ENCODE measurements at regions not wholly inside any gene's neighbourhood (a gene's known extent, or its start where the extent isn't known, plus 50 kb on each side); places are given as distances from the start of the nearest gene placed in this dataset.
"Not testable (repeated sequence)": the region's sequence is repeated elsewhere in the genome, so short reads cannot be mapped to it uniquely, and the experiment has no call there.

DNA sequence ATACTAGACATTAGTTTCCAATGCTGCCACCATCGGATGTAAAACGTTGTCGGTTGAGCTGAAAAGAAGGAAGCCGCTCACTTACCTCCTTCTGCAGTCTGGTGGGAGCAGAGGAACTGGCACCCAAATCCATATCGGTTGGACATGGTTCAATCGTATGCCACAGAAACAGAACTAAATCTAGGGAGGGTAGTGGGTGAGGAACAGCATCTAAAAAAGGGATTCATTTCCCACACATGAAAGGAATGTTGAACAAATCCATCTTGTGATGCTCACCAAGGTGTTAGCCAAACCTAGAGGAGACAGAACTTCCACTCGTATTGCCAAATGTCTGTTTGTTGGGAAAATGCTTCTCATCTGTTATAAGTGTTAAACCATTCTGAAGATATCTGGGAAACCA lies 532.7 kb downstream of the NLGN4X start:
- DNase-seq: no peak

DNA sequence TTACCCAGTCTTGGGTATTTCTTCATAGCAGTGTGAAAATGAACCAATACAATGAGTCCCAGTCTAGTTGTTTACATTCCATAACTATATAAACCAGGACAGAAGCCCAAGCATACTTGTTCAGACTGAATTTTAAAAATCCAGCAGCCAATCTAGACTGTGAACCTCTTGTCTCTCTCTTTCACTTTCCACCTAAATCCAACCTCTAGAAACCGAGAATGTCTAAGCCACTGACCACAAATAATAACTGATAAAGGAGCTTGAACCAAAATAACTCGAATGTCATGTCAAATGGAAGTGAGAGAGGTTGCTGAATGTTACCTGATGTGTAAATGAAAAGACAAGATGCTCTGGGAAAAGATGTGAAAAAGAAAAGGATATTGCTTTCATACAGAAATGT lies 544.7 kb downstream of the NLGN4X start:
- no peak for DNase-seq

DNA sequence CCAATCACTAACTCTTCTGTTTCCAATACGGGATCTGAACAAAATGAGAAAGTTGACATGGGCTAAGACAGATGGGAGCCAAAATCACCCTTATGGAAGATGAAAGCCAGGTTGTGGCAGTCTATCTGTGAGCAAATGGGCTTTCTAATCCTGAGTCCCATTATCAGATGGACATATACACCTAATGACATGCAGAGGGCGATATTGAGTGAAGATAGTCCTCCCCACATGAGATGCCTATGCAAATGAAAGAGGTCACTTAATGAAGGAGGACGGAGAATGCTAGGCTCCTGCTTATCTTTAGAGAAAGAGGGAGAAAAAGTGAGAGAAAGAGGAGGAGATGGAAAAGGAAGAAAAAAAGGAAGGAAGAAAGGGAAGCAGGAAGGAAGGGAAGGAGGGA lies 547.5 kb downstream of the NLGN4X start:
- no peak for DNase-seq

DNA sequence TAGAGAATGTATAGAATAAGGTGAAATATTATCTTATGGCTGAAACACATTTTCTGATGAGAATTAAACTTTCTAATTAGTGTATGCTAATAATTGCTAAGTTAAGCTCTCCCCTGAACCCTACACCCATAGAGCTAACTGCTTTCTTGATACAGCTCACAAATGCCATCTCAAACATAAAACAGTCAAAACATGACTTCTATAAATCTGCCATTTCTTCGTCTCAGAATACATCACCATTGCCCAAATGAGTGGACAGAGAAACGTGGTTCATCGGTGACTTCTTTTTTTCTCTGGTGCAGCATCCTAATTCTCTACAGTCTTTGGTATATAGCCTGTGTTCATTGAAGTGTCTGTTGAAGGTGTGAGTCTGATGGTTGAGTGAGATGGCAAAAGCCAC lies 554.6 kb downstream of the NLGN4X start:
- no peak for DNase-seq

DNA sequence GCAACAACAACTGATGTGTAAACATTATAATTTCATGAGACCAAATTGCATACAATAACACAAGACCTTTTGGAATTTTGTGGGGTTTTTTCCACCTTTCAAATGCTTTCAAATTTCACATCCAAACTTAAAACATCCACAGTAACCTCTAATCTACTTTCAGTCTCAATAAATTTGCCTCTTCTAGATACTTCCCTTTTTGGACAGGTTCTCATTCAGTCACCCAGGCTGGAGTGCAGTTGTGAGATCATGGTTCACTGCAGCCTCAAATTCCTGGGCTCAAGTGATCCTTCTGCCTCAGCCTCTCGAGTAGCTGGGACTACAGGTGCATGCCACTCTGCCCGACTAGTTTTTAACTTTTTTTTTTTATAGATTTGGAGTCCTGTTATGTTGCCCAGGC lies 556.6 kb downstream of the NLGN4X start:
- no peak for DNase-seq

DNA sequence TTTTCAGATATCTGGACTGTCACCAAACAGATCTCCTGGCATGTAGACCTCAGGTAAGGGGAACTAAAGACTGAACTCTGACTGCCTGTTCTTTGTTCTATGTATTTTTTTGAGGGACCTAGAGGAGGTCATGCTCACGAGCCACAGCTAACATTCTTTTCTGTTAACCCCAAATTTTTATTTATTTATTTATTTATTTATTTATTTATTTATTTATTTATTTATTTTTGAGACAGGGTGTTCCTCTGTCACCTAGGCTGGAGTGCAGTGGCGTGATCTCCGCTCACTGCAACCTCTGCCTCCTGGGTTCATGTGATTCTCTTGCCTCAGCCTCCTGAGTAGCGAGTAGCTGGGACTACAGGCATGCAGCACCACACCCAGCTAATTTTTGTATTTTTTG lies 562.0 kb downstream of the NLGN4X start:
- not testable (repeated sequence) for DNase-seq

DNA sequence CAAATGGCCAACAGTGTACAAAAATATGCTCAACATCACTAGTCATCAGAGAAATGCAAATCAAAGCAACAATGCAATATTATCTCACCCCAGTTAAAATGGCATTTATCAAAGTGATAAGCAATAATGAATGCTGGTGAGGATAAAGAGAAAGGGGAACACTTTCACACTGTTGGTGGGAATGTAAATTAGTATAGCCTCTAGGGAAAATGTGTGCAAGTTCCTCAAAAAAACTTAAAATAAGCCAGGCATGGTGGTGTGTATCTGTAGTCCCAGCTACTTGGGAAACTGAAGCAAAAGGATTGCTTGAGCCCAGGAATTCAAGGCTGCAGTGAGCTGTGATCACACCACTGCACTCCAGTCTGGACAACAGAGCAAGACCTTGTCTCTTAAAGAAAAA lies 572.1 kb downstream of the NLGN4X start:
- DNase-seq: no peak

DNA sequence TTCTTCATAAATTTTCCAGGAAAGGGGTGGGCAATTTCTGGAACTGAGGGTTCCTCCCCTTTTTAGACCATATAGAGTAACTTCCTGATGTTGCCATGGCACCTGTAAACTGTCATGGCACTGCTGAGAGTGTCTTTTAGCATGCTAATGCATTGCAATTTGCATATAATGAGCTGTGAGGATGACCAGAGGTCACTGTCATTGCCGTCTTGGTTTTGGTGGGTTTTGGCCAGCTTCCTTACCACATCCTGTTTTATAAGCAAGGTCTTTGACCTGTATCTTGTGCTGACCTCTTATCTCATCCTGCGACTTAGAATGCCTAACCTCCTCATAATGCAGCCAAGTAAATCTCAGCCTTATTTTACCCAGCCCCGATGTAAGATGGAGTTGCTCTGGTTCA lies 577.8 kb downstream of the NLGN4X start:
- DNase-seq: no peak

DNA sequence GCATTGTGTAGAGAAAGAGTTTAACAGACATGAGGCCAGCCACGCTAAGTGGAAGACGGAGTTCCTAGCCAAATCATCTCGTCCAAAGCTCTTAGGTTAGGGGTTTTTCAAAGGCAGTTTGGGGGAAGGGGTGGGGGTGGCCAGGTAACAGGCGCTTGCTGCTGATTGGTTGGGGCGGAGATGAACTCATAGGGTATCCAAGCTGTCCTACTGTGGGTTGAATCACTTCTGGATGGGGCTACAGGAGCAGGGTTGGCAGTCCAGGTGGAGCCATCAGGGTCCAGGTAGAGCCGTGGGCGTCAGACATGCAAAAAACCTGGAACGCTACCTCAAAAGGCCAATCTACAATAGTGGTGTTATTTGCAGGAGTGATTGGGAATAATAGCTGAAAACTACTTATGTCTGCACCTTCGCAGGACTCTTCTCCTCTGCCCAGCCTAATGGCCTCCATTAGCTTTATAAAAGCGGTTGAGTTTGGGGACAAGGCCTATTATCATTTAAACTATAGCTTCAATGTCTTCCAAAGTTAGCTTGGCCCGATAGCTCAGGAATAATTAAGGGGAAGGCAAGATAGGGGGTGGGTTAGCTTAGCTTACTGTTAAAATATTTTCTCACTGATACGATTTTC lies 579.6 kb downstream of the NLGN4X start:
- DNase-seq: no peak

DNA sequence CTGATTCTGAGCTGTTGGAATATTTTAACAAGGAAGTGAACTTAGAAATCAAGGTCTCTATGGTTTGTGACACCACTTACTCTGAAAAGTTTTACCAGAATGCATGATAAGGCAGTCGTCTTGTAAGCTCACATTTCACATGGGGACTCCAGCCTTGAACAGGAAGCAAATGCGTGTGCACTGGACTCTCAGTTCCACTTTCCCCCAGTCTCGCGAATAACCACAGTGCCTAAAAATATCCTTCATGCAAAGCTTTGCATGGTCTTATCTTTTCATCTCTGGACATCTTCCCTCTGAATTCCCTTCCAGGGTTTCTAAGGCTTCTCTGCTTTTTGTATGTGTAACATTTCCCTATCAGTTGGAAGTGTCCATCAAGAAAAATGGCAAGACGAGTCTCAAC lies 581.8 kb downstream of the NLGN4X start:
- DNase-seq: no peak

DNA sequence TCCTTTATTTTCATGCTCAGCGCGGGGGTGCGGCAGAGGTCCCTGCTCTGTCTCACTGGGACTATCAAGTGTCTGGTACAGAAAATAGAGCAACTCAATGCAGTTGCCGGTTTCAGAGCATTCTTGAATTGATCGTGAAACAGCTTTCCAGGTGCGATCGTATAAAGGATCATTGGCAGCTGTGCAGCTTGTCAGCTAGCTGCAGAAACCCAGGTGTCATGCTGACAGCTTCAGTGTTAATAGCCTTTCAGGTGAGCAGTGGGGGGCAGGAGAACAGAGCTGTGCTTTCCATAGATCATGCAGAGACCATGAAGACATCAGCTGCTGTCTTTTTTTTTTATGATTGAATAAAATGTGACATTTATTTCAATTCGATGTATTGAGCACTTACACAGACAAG lies 583.9 kb downstream of the NLGN4X start:
- no peak for DNase-seq

DNA sequence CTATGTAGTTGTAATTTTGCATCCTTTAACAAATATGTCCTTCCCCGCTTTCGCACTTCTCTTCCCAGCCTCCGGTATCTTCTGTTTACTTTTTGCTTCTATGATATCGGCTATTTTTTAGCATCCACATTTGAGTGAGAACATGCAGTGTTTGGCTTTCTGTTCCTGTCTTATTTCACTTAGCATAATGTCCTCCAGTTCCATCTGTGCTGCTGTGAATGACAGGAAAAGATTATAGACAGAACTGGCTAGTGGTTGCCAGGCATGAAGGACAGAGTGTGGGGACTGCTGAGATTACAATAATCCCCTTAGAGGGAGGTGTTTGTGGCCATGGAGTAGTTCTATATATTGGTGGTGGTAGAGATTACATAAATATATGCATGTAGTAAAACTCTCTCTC lies 588.6 kb downstream of the NLGN4X start:
- no peak for DNase-seq

DNA sequence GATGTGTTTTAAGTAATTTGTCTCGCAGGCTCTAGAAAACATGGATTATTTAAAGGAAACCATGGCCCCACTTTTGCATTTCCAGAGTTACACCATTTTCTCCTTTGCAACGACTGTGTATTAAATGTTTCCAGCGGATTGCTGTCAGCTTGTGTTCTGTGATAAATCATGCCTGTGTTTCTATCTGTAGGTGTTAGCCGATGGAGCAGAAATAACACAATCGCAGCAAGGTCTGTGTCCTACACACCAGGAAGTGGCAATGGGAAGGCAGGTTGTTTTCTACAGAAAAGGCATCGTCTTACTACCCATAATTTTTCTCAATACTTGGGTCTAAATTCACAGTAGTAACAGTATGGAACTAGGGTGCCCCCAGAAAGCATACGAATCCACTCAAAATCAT lies 590.1 kb downstream of the NLGN4X start:
- no peak for DNase-seq

DNA sequence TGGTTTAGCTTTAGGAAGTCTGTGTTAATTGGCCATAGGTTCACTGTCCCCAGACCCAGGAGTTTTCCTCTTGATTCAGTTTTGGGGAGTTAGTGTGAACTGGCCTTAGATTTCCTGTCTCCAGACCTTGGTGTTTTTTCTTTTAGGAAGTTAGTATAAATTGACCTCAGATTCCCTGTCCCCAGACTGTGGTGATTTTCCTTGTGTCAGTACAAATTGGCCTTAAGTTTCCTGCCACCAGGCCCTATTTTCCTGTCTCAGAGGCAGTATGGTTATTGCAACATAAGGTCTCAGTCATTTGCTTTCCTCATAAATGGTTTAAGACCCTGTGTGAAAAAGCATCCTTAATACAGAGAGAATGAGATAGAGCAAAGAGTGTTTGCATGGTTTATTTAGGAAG lies 595.8 kb downstream of the NLGN4X start:
- DNase-seq: no peak

DNA sequence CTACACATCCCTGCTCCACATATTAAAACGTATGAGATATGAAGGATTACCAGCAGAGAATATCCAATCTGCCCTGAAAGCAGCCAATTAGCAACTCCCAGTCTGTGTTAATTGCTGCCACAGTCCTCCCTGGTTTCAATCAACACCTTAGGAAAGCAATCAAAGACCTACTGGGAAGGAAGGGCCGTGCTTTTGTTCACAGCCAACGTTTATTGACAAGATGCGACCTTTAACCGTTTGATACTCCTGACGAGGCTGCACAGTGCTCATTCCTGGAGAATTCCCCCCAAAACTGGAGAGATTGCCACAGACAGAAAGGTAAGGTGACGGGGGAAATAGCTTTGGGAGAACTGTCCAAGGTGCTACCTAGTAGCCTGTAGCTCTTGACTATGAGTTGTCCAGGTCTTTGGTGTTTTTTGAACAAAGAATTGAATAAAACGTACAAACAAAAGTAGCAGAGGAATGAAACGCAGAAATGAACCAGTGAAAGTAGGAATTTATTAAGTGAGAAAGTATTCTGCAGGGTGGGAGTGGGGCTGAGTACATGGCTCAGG lies 596.5 kb downstream of the NLGN4X start:
- DNase-seq: no peak

DNA sequence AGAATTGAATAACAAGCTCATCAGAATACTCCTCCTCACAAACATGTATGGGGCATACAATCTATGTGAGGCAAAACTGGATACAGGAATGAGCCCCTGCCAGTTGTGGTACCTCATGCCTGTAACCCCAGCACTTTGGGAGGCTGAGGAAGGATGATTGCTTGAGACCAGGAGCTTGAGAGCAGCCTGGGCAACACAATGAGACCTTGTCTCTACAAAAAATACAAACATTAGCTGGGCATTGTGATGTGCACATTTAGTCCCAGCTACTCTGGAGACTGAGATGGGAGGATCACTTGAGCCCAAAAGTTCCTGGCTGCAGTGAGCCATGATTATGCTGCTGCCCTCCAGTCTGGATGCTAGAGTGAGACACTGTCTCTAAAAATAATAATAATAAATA lies 611.0 kb downstream of the NLGN4X start:
- no peak for DNase-seq

DNA sequence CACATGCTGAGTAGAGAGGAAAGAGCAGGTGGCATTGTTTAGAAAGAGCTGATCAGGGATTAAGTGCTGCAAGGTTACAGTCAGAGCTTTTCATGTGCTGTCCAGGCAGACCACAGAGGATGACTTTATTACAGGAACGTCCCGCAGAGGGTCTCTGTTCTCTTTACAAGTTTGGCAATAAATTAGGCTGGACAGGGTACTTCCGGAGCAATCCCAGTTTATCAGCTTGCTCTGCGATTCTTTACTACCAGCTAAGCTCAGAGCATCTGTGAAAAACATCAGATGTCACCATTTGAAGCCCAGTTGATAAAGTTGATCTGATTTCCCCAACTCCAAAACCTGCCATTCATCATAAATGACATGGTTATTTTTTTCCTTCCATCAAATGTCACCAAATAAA lies 633.1 kb downstream of the NLGN4X start:
- DNase-seq: no peak

DNA sequence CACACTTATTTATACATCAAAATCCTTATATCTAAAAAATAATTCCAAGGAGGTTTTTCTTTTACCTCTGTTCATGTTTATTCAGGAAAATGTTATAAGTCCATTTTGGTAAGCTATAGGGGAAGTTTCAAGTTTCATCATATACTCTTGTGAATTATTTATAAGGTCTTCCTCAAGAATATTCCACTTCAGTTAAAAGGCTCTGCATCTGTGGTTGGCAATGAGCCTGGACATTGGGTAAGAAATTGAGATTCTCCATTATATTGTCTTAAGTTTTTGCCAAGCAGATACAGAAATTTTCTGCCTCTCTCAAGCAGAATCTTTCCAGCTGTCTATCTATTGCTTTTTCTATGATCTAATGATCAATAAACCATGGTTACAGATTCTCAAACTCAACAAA lies 641.9 kb downstream of the NLGN4X start:
- DNase-seq: no peak

DNA sequence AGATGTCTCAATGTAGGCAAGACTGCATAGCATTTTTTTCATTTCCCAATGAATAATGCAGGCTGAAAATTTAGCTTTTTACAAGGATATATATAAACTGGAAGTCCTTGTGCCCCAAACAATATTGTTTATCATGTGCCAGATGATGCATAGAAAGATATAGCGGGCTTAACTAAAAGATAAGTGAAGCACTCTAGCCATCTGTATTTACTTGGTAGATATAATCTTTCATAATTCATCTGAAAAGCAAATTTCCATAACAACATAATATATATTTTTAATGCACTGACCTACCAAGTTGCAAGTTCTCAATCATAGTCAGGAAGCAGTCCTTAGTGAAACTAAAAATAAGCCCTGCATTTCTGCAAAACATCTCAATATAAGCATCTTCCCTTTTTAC lies 653.3 kb downstream of the NLGN4X start:
- no peak for DNase-seq

DNA sequence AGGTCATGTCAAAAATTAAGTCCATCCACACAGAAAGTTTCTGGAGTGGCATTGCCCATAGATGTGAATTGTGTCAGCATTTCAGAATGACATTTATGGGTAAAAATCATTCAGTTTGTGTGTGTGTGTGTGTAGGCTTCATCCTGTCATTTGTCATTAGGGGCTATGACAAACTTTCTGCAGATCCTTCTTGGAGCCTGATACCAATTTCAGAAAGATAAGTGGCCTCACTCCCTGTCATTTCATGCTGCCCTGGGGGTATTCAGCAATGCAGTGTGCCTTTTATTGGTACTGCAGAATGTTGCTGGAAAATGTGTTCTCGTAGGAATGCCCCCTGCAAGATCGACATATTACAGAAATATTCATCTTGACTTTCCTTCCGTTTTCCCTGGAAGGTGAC lies 659.7 kb downstream of the NLGN4X start:
- DNase-seq: no peak

DNA sequence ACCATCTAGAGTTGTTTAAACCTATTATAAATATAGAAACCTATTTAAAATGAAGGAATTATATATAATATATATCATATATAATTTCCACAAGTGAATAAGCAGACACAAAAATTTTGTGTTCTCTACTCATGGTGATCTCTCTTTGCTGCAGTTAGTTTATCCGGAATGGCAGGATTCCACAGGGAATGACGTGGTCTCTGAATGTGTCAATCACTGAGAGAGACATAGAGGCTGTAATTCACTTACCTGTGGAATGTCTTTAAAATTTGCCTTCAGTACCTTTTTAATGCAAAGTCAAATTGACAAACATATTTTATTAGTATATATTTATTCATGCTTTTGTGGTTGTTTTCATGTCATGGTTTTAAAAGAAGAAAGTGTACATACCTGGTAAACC lies 669.3 kb downstream of the NLGN4X start:
- DNase-seq: no peak

DNA sequence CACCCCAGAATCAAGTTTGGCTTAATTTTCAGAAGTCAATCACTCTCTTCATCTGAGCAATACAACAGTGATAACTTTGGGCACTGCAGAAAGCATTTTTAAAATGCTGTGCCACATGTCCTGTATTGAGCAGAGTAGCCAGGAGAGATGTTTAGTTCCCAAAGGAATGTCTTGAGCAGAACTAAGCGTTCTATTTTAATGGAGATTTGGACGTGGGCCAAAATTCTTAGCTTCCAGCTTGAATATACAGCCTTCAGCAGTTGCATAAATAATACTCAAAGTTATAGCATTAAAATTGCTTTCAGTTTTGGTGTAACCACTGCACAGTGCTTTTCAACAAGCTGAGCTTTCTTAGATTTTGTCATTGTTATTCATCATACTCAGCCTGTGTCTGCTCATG lies 679.2 kb downstream of the NLGN4X start:
- no peak for DNase-seq

DNA sequence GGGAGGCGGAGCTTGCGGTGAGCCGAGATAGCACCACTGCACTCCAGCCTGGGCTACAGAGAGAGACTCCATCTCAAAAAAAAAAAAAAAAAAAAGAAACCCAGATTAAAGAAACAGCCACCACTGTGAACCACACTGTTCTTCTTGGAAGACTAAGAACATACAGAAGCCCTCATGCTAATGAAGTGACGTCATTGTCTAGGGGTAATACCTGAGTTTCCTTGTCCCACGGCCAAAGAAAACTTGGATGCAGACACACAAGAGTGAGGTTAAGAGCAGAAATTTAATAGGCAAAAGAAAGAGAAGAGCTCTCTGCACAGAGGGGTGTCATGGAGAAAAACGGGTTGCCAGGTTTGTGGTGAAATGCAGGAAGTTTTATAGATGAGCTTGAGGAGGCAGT lies 691.6 kb downstream of the NLGN4X start:
- no peak for DNase-seq

DNA sequence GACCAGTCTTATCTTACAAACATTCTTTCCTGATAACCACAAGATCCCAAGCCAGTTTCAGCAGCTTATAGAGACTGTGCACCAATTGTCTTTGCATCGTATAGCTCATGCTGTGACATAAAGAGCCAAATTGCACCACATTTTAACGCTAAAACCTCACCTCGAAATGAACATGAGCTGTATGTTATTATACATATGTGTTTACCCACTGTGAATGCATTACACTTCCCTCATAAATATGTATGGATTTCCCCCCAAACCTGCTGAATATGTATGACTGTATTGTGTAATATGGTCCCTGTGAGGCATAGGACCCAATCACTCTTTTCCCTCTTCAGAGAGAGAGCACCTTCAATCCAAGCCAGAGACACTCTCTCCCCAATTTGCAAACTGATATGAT lies 692.4 kb downstream of the NLGN4X start:
- no peak for DNase-seq

DNA sequence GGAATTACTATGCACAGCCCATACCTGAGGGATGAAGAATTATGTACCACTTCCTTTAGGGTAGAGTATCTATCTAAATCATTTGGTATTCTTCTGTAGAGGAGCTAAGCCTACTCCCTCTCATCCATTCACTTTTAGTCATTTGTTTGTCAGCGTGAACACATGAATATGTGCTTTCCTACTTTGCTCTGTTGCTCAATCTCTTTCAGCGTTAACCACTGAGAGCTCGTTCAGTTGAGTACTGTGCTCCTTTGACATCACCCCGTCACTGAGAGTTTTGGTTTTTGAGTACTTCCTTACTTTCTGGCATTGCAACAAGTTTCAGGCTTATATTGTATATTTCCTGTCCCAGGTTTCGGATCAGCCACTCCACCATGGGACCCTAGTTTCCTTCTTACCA lies 700.6 kb downstream of the NLGN4X start:
- no peak for DNase-seq

DNA sequence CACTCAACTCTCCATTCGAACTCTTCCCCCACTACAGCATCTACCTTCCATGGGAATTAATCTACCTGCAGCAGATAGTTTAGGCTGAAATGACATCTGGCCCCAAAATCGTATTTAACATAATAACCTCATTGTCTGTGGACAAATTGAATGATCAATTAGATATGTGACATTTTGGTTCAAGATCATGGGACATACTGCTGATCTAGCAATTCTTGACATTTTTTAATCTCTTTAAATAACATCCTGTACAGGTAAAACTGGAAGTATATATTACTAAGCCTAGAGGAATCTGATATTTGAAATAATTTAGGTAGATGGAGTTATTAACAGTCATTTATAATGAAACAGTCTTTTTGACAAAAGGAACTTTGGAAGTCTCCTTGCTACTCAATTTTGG lies 702.5 kb downstream of the NLGN4X start:
- DNase-seq: no peak

Measured in T-helper 9 cell (primary cell).